Uterus (tissue), 2 donors: ENCODE measurements at regions not wholly inside any gene's neighbourhood (a gene's known extent, or its start where the extent isn't known, plus 50 kb on each side); places are given as distances from the start of the nearest gene placed in this dataset.

Experiments
- POLR2A ChIP-seq, 2 donors: fragments of 450-650 bp; IDR thresholded peaks; one replicate each; pipeline ENCODE4 v1.6.1; 2016; ENCODE audit warnings: antibody characterized with exemption in 2 of 2, mild to moderate bottlenecking in 1 of 2, moderate library complexity in 1 of 2
- TF ChIP-seq, protein P1 (sequence below), 4 experiments: fragments of 200-600 bp in 2 of 4; fragments of 450-650 bp in 2 of 4; sonication (generic) in 2 of 4; IDR thresholded peaks; one replicate each; pipeline ENCODE4 v1.5.1; 2016 to 2019; ENCODE audit warnings: antibody characterized with exemption in 4 of 4, mild to moderate bottlenecking in 2 of 4, moderate library complexity in 1 of 4

DNA sequence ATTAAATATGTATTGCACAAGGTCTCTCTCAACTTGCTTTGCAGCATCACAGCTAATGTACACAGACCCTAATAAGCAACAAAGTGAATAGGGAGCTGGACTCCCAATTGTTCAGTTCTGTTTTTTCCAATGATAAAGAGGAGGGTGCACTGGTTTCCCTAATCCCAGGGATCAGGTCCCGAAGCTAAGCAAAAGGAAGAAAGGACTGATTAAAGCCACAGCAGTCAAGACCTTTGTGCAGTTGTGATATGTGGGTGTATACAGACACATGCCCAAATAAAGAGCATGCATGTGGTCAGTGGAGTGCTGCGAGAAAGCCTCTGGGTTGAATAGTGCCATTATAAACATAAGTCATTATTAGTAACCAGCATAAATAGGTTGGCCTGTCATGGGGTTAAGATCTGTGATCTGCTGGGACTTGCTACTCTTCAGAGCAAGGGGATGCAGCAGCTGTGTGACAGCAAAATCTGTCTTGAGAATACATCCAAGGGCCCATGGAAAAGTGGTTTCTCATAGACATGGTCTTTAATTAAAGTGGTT lies 1863.1 kb upstream of the WWC1 start:
- TF ChIP-seq, protein P1, sequence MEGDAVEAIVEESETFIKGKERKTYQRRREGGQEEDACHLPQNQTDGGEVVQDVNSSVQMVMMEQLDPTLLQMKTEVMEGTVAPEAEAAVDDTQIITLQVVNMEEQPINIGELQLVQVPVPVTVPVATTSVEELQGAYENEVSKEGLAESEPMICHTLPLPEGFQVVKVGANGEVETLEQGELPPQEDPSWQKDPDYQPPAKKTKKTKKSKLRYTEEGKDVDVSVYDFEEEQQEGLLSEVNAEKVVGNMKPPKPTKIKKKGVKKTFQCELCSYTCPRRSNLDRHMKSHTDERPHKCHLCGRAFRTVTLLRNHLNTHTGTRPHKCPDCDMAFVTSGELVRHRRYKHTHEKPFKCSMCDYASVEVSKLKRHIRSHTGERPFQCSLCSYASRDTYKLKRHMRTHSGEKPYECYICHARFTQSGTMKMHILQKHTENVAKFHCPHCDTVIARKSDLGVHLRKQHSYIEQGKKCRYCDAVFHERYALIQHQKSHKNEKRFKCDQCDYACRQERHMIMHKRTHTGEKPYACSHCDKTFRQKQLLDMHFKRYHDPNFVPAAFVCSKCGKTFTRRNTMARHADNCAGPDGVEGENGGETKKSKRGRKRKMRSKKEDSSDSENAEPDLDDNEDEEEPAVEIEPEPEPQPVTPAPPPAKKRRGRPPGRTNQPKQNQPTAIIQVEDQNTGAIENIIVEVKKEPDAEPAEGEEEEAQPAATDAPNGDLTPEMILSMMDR (IDR thresholded peaks at IDR 0.05): no peak
- TF ChIP-seq POLR2A (IDR thresholded peaks at IDR 0.05): no peak
